ENCODE measurements at regions not wholly inside any gene's neighbourhood (a gene's known extent, or its start where the extent isn't known, plus 50 kb on each side); places are given as distances from the start of the nearest gene placed in this dataset.
"Not testable (repeated sequence)": the region's sequence is repeated elsewhere in the genome, so short reads cannot be mapped to it uniquely, and the experiment has no call there.

- DNase-seq (ENCODE audit: low spot score) = no peak
Measured at GRCh38 chr6:145068577-145068976, 666.7 kb downstream of the EPM2A start.

- DNase-seq (ENCODE audit: low spot score) = no peak
Measured at GRCh38 chr6:145069966-145070365, 665.4 kb downstream of the EPM2A start.

DNA sequence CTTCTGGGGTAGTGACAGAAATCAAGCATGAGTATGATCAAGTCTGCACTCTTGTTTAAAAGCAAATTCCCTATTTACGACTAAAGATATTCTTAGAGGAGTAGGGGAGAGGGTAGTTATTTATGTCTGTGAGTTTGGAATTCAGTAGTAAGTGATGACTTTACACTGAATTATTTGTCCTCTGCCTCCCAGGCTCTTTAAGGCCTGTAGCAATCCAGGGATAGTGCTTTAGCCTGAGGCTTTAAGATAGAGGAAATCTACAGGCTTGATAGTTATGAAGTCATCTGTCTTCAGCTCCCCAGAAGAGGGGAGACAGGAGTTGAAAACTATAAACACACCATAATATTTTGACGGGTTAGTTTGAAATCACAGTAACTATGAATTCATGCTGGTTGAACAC, 664.5 kb downstream of the EPM2A start:
- DNase-seq (ENCODE audit: low spot score) = no peak

GRCh38 chr6:145071836-145072235, 663.5 kb downstream of the EPM2A start:
- DNase-seq (ENCODE audit: low spot score) = peak; percentile 71

- DNase-seq (ENCODE audit: low spot score) = no peak
Measured at GRCh38 chr6:145073811-145074210, 661.5 kb downstream of the EPM2A start.

DNA sequence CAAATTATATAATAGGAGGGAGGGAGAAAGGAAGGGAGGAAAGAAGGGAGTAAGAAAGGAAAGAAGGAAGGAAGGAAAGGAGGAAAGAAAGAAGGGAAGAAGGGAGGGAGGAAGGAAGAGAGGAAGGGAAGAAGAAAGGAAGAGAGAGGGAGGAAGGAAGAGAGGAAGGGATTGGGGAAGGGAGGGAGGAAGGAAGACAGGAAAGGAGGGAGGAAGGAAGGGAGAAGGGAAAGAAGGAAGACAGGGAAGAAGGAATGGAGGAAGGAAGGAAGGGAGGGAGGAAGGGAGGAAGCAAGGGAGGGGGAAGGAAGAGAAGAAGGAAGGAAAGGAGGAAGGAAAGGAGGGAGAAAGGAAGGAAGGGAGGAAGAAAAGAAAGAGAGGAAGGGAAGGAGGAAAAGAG, 660.5 kb downstream of the EPM2A start:
- no peak for DNase-seq (ENCODE audit: low spot score)

- no peak for DNase-seq (ENCODE audit: low spot score)
Measured at GRCh38 chr6:145075425-145075824, 659.9 kb downstream of the EPM2A start.

DNA sequence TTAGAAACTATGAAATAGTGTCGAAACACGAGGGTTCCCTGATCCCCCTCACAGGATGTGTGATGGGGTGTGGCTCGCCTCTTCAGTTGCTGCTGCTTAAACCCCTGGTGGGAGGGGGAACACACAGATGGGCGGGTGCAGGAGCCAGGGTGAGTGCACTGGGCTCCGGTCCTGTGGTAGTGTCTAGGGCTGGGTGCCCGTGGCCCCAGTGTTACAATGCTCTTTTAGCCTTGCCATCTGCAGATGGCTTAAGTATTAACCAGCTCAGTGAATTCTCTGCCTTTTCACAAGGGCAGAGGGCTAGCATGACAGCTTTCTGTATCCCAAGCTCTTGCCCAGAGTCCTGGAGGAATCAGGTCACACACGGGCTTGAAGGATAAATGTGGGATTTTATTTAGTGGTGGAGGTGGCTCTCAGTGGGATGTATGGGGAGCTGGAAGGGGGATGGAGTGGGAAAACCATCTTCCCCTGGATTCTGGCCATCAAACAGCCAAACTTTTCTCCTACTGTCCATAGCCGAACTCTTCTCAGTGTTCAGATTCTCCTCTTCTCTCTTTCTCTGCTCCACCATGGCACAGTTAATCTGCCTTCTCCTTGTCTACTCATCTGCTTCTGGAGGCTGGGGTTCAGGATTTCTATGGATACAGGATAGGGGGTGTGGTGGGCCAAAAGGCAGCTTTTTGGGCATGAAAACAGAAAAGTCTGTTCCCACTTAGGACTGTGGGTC, 659.0 kb downstream of the EPM2A start:
- DNase-seq (ENCODE audit: low spot score) = no peak

- no peak for DNase-seq (ENCODE audit: low spot score)
Measured at GRCh38 chr6:145077382-145077781, 657.9 kb downstream of the EPM2A start.

- DNase-seq (ENCODE audit: low spot score) = no peak
Measured at GRCh38 chr6:145080651-145081050, 654.7 kb downstream of the EPM2A start.

DNA sequence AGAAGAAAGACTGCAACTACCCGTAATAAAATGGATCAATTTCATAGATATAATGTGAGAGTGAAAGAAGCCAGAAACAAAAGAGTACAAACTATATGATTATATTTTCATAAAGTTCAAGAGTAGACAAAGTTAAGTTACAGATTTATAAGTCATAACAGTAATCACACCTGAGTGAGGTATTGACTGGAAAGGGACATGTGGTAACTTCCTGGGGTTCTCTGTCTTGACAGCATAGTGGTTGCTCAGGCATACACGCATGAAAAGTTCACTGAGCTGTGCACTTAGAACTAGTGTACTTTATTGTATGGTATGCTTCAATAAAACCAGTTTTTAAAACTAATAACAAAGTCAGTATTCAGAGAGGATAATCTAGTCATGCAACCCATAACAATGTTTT, 653.6 kb downstream of the EPM2A start:
- DNase-seq (ENCODE audit: low spot score) = no peak

GRCh38 chr6:145082359-145082758, 653.0 kb downstream of the EPM2A start:
- DNase-seq (ENCODE audit: low spot score) = no peak

DNA sequence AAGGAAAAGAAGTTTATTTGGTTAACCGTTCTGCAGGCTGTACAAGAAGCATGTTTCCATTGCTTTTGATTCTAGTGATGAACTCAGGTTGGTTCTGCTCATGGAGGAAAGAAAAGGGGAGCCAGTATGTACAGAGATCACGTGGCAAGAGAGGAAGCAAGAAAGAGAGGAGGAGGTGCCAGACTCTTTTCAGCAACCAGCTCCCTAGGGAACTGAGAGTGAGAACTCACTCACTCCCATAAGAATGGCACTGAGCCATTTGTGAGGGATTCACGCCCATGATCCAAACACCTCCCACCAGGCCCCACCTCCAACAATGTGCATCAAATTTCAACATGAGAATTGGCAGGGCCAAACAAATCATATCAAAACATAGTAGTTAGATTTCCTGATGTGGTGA, 649.1 kb downstream of the EPM2A start:
- DNase-seq (ENCODE audit: low spot score) = no peak

GRCh38 chr6:145087034-145087433, 648.3 kb downstream of the EPM2A start:
- DNase-seq (ENCODE audit: low spot score) = no peak

DNA sequence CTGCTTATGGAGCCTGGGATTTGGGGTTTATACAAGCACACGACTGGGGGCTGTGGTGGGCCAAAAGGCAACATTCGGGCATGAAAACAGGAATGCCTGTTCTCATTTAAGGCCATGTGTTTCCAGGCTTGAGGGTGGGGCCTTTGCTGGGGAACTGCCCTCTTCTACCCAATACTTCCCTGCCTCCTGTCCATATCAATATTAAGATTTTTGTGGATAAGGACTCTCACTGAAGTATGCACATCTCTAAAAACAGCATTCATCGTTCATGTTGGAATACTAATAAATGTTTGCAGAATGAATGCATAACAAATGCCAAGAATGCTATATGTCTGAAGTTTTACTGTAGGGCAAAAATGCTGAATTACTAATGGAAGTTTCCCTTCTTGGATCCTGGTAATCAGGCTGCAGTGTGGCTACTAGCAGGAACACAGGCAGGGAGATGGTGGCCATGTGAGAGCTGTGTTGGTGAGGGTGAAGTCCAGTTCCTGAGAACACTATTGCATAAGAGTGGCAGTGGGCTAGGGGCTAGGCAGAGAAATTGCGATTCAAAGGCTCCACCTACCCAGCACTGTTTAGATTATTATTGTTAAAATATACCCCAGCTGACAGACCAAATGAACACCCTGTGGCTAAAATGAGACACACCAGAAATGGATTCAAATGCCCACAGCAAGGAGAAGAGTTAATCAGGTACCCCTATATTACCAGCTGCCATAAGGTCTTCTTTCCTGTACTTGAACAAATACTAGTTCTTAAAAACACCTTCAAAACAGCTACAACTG, 644.3 kb downstream of the EPM2A start:
- DNase-seq (ENCODE audit: low spot score) = no peak

GRCh38 chr6:145091586-145092142, 643.7 kb downstream of the EPM2A start:
- no peak for DNase-seq (ENCODE audit: low spot score)

DNA sequence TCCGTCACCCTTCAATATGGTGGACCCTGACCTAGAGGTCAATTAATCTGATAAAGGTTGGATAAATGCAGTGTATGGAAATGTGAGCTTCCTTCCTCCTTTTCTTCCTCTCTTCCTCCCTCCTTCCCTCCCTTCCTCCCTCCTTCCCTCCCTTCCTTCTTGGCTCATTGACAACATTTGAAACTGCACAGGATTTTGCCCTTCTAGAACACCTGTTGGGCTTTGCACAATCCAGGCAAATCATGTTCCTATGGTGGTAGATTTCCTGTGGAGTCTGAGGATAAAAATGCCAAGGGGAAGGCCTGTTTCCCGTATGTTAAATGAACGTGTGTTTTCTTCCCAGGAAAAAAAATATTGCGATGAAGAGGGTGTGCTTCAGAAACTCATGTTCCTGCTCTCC, 642.8 kb downstream of the EPM2A start:
- DNase-seq (ENCODE audit: low spot score) = no peak

GRCh38 chr6:145093226-145093625, 642.1 kb downstream of the EPM2A start:
- no peak for DNase-seq (ENCODE audit: low spot score)

DNA sequence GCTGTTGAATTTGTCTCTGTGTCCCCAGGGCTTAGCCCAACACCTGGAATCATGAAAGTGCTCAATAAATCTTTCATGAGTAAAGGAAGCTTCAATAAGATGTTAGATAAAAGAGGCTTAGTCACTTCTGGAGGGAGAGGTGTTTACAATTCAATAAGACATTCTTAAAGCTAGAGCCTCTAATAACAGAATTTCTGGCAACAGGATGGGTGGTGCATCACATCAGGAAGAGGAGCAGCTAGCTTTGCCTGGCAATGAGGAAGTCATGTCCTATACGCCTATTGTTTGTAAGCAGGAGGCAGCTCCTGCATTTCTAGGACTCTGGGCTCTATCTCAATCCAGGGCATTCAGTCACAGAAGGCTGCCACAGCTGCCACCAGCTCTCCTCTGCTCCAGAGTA, 638.5 kb downstream of the EPM2A start:
- no peak for DNase-seq (ENCODE audit: low spot score)

- not testable (repeated sequence) for DNase-seq (ENCODE audit: low spot score)
Measured at GRCh38 chr6:145098127-145098526, 637.2 kb downstream of the EPM2A start.

DNA sequence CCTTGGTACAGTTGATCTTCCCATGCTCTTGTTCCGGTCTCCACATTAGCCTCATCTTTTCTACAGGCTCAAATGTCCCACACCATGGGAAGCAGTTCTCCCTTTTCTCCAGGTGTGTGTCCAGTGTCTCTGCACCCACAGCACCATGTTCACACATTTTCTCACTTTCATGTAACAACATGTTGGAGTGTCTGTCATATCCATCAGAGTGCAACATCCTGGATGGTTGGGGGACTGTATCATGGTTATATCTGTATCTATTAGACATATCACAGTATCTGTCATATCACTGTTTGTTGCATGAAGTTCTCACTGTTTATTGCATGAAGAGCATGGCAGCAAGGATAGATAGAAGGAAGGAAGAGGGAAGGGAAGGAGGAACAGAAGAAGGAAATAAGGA, 635.6 kb downstream of the EPM2A start:
- no peak for DNase-seq (ENCODE audit: low spot score)

DNA sequence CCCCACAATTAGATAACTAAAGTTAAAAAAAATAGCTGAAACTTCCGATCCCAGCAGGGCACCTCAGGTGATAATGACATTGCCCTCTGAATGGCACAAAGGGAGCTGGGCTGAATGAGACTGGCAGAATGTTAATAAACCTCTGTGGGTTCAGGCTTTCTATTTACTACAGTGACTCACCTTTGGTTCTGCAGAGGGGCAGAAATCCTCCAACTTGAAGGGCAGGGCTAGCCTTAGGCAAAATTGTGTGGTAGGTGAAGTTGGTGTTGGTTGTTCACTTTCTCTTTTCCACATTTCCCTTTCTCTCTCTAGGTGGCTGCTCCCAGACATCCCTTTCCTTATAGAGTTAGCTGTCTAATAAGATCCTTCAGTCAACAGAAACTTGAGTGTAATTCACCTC, 625.2 kb downstream of the EPM2A start:
- DNase-seq (ENCODE audit: low spot score) = no peak

- DNase-seq (ENCODE audit: low spot score) = not testable (repeated sequence)
Measured at GRCh38 chr6:145111407-145111806, 623.9 kb downstream of the EPM2A start.
